GM18511 (cell line): ENCODE measurements at regions not wholly inside any gene's neighbourhood (a gene's known extent, or its start where the extent isn't known, plus 50 kb on each side); places are given as distances from the start of the nearest gene placed in this dataset.
"Not testable (repeated sequence)": the region's sequence is repeated elsewhere in the genome, so short reads cannot be mapped to it uniquely, and the experiment has no call there.

ENCODE experiments used
- ATAC-seq: cut with Tn5 transposase; IDR thresholded peaks from one replicate; pipeline ENCODE4 v1.9.1; 2021; ENCODE audit warnings: mild to moderate bottlenecking, moderate library complexity; ENCODE audit not compliant: unreplicated experiment

DNA sequence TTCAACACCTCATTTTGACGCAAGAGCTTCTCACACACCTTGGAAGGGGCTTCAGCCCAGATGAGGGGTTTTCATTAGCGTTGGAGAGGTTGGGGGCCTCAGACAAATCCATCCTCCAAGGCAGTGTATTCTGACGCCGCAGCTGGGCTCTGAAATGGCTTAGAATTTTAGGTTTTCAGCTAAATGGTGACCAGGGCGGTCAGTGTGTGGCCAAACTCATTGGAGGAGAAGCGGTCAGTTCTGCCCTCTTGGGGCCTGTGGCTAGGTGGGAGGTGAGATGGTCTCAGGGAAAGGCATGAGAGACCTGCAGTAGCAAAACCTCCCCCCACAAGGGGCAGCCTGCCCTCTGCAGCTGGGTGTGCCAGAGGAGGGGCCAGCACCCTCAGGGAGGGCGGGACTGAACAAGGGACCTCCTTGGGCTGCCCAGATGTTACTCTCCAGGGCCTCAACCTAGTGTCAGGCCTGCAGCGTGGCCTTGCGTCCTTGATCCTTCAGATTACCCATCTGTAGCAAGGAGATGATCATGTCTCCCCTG is 155.8 kb downstream of the URI1 start:
- no peak for ATAC-seq

GRCh38 chr19:30102239-30102638 is 160.2 kb downstream of the URI1 start:
- ATAC-seq = no peak

- no peak for ATAC-seq
Measured at GRCh38 chr19:30102666-30103065, 160.6 kb downstream of the URI1 start.

- no peak for ATAC-seq
Measured at GRCh38 chr19:30103981-30104380, 161.9 kb downstream of the URI1 start.

GRCh38 chr19:30105316-30105715 is 163.3 kb downstream of the URI1 start:
- ATAC-seq = no peak

DNA sequence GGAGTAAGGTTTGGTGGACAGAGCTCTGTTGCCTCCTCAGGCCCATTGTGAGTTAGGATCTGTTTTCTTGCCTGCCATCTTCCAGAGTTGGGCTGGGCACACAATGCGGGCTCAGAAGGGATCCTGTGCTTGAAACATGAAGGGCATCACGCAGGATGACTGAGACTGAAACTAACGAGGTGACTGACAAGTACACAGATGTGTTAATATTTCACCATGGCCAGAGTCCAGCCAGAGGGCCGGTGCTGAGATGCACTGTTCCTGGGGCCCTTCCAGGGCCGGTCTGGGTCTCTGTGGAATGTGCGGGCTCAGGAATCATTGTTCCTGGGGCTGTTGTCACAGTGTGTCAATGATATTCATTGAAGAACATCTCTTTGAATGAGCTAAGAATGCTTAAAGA is 163.7 kb downstream of the URI1 start:
- ATAC-seq = no peak

DNA sequence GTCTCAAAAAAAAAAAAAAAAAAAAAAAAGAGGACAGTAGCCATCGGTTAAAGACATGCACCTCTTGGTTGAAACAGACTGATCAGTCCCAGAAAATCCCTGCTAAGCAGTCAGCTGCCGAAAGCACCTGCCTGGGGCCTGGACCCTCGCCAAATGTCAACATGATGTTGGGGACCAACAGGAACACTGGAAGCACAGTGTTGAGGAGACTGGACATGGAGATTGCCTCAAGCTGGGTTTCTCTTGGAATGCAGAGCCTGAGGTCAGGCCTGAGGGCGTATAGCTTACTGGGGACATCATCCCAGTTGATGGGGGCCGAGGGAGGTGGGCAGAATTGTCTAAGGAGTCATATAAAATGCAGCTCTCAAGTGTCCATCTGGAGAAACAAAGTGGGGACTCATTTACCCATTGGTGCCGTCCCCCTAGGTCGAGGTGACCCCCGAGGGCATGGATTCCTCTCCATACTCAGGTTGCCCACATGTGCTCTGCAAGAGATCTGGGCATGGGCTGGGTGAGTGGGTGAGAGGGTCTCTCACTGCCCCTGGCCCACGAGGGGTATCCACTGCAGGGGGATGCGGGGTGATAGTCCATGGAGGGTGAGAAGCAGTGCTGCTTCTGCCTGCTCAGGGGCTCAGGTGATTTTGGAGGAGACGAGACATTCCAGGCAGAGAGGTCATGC is 164.5 kb downstream of the URI1 start:
- ATAC-seq = no peak

- no peak for ATAC-seq
Measured at GRCh38 chr19:30107251-30107650, 165.2 kb downstream of the URI1 start.

- peak; percentile 43 for ATAC-seq
Measured at GRCh38 chr19:30109565-30109964, 167.5 kb downstream of the URI1 start.

DNA sequence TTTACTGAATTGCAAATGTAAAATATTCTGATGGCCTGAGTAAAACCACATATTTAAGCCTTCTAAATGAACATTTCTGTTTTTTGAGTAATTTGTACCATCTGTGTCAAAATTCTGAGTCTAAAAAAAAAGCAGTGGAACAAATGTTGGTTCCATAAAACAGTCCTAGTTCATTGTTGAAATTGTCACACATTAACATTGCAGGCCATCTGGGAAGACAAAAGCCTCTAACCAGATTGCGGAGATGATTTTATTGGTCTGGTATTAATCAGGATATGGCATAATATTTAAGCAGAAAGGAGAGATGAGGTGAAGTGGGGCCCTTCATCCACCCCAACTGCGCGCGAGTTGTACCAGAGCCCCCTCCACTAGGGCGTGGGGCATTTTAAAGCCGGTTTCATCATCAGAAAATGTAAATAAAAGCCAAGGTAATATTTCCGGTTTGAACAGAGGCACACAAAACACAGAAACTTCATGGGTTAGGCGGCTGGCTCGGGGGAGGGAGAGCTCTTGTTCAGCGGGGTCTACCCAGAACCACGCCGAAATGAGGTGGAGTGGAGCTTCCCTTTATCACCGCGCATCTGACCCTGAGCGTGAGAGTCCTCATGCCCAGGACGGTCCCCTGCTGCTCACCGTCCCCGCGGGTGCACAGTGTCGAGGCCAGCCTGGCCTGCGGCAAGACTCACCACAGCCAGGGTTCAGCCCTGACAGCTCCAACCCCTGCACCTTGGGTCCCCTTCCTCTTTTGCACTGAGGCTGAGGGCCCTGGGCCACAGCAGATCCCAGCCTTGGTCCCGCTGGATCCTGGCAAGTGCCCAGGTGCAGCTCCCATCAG is 169.2 kb downstream of the URI1 start:
- no peak for ATAC-seq

DNA sequence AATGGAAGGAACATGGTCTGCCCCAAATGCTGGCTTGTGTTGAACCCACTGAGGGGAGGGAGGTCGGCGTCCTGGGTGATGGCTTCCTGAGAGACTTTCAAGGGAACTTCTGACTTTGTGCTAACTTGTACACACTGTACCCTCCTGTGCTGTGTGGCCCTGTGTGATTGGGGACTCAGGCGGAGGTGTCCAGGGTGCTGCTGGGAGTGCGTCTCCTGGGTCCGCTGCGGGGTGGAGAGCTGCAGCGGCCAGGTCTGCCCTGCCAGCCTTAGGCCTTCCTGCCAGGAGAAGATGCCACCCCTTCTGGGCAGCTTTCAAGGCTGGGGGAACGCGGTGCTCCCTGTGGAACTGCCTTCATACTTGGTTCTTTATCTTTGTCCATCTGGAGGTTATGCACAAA is 170.1 kb downstream of the URI1 start:
- ATAC-seq = no peak

DNA sequence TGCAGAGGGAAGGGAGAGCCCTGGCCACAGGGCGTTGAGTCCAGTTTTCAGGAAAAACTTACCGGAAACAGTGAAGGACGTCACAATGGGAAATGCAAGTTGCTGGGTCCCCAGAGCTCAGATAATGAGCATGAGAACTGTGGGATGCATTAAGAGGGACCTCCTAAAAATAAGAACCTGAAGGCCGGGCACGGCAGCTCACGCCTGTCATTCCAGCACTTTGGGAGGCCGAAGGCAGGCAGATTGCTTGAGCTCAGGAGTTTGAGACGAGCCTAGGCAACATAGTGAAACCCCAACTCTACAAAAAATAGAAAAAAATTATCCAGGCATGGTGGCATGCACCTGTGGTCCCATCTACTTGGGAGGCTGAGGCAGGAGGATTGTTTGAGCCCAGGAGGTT is 170.6 kb downstream of the URI1 start:
- ATAC-seq = no peak

- no peak for ATAC-seq
Measured at GRCh38 chr19:30113186-30113585, 171.1 kb downstream of the URI1 start.

DNA sequence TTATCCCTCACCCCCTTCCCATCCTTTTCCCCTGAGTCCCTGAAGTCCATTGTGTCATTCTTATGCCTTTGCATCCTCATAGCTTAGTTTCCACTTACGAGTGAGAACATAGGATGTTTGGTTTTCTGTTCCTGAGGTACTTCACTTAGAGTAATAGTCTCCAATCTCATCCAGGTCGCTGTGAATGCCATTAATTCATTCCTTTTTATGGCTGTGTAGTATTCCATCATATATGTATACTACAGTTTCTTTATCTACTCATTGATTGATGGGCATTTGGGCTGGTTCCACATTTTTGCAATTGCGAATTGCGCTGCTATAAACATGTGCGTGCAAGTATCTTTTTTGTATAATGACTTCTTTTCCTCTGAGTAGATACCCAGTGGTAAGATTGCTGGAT is 172.1 kb downstream of the URI1 start:
- ATAC-seq = not testable (repeated sequence)

GRCh38 chr19:30115947-30116346 is 173.9 kb downstream of the URI1 start:
- ATAC-seq = no peak

DNA sequence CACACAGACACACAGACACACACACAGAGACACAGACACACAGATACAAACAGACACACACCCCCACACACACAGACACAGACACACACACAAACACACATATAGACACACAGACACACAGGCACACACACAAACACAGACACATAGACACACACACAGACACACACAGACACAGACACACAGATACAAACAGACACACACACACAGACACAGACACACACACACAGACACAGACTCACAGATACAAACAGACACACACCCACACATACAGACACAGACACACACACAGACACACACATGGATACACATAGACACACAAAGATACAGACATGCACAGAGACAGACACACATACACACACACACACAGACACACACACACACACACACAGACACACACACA is 174.5 kb downstream of the URI1 start:
- no peak for ATAC-seq

DNA sequence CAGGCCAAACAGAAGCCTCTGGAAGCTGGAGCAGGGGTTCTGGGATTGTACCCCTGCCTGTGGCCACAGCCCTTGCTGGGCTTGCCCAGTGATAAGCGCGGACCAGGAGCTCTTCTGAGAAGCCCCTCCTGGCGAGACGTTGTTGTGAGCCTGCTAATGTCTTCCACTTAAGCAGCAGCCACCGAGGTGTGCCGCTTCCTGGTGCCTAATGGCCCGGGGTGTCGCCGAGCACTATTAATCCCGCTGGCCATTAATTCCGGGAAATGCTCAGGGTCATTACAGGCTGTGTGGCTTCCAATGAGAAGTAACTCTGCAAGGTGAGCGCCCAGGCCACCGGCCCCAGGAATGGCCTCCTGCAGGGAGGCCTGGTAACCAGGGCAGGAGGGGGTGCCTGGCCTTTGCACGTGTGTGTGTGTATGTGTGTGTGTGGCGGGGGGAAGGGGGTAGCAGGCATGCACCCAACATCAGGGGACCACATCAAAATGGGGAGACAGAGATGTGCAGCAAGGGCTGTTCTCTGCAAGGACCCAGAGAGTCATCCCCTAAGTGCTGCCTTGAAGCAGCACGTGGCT is 175.0 kb downstream of the URI1 start:
- no peak for ATAC-seq

- no peak for ATAC-seq
Measured at GRCh38 chr19:30117636-30118145, 175.7 kb downstream of the URI1 start.

DNA sequence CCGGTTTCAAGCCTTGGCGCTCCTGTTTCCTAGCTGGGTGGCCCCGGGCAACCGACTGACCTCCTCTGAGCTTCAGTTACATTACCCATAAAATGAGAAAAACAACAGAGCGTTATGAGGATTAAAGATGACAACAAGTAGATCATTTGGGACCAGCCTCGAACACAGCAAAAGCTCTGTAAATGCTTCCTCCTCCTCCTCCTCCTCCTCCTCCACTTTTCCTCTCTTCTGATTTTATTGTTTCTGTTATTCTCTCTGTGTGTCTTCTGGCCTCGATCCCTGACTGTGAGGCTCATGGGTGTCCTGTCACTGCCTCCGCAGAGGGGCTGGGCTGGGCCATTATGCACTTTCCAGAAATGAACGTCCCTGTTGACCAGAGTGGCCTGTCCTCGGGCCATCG is 176.2 kb downstream of the URI1 start:
- ATAC-seq = no peak

GRCh38 chr19:30118760-30119159 is 176.7 kb downstream of the URI1 start:
- ATAC-seq = no peak

- no peak for ATAC-seq
Measured at GRCh38 chr19:30119180-30119908, 177.3 kb downstream of the URI1 start.
